ENCODE measurements at regions not wholly inside any gene's neighbourhood (a gene's known extent, or its start where the extent isn't known, plus 50 kb on each side); places are given as distances from the start of the nearest gene placed in this dataset.

- H3K4me1 ChIP-seq (ENCODE audit: control insufficient read depth, insufficient read depth, low read length), result no peaks in the 10 kb centered on the region
- no peak overlapping the region for H3K4me3 ChIP-seq (ENCODE audit: low read depth, low read length)
- no peak overlapping the region for H3K27ac ChIP-seq (ENCODE audit: low read depth, low read length)
- H3K36me3 ChIP-seq (ENCODE audit: control insufficient read depth, insufficient read depth, low read length), result no peaks in the 10 kb centered on the region
- no peak for DNase-seq (ENCODE audit: low read depth in 4 of 6, low spot score in 6 of 6)
- no peaks in the 10 kb centered on the region for H3K9me3 ChIP-seq (ENCODE audit: control insufficient read depth, insufficient read depth, low read length)
- no peaks in the 10 kb centered on the region for H3K27me3 ChIP-seq (ENCODE audit: control insufficient read depth, insufficient read depth, low read length)
- WGBS (ENCODE audit: insufficient coverage), result 100% methylated on average over 1 of the region's 1 CpG
Measured at GRCh38 chr3:68211637-68212036, 557.2 kb upstream of the SUCLG2 start.

DNA sequence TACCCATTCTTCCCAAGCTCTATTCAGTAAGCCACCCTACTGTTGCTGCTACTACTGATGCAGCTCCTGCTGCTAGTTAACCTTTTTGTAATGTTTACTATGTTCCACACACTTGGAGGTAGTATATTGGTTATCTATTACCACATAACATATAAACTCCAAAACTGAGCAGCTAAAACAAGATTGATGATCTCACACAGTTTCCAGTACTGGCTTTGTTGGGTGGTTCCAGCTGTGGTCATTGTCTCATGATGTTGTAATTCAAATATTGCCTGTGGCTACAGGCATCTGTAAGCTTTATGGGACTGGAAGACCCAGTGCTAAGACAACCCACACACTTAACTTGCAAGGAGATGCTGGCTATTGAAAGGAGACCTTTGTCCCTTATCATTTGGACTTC is 556.2 kb upstream of the SUCLG2 start:
- H3K9me3 ChIP-seq (ENCODE audit: control insufficient read depth, insufficient read depth, low read length), result no peaks in the 10 kb centered on the region
- no peaks in the 10 kb centered on the region for H3K4me1 ChIP-seq (ENCODE audit: control insufficient read depth, insufficient read depth, low read length)
- H3K27me3 ChIP-seq (ENCODE audit: control insufficient read depth, insufficient read depth, low read length), result no peaks in the 10 kb centered on the region
- no peaks in the 10 kb centered on the region for H3K36me3 ChIP-seq (ENCODE audit: control insufficient read depth, insufficient read depth, low read length)
- H3K4me3 ChIP-seq (ENCODE audit: low read depth, low read length), result no peak overlapping the region
- no peak overlapping the region for H3K27ac ChIP-seq (ENCODE audit: low read depth, low read length)
- DNase-seq (ENCODE audit: low read depth in 4 of 6, low spot score in 6 of 6), result no peak

DNA sequence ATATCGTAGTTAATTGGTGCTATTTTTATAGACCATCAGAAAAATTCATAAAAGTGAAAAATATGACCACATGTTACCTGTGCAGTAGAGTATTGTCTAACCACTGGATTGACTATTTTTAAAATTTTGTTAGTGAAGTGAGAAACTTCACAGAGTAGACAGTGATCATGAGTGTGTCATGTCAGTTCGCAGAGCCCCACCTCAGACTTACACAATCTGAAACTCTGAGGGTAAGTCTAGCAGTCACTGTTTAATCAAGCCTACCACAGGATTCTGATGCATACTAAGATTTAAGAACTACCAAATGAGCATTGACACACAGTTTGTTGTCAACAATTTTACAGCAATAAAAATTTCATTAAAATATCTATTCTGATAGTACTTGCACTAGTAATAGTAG is 552.9 kb upstream of the SUCLG2 start:
- Histone ChIP-seq H3K36me3 (ENCODE audit: control insufficient read depth, insufficient read depth, low read length) (no peaks in the 10 kb centered on the region), H3K9me3 (ENCODE audit: control insufficient read depth, insufficient read depth, low read length) (peaks cover 2% of the 10 kb centered on the region), H3K4me3 (ENCODE audit: low read depth, low read length) (no peak overlapping the region), H3K27me3 (ENCODE audit: control insufficient read depth, insufficient read depth, low read length) (no peaks in the 10 kb centered on the region), H3K4me1 (ENCODE audit: control insufficient read depth, insufficient read depth, low read length) (no peaks in the 10 kb centered on the region), H3K27ac (ENCODE audit: low read depth, low read length) (no peak overlapping the region)
- no peak for DNase-seq (ENCODE audit: low read depth in 4 of 6, low spot score in 6 of 6)
- no CpG with 5 or more reads among the region's 2 CpGs for WGBS (ENCODE audit: insufficient coverage)

- no peaks in the 10 kb centered on the region for H3K4me1 ChIP-seq (ENCODE audit: control insufficient read depth, insufficient read depth, low read length)
- H3K4me3 ChIP-seq (ENCODE audit: low read depth, low read length), result no peak overlapping the region
- no peaks in the 10 kb centered on the region for H3K36me3 ChIP-seq (ENCODE audit: control insufficient read depth, insufficient read depth, low read length)
- WGBS (ENCODE audit: insufficient coverage), result 100% methylated on average over 1 of the region's 3 CpGs
- H3K9me3 ChIP-seq (ENCODE audit: control insufficient read depth, insufficient read depth, low read length), result peaks cover 2% of the 10 kb centered on the region
- no peaks in the 10 kb centered on the region for H3K27me3 ChIP-seq (ENCODE audit: control insufficient read depth, insufficient read depth, low read length)
- no peak for DNase-seq (ENCODE audit: low read depth in 4 of 6, low spot score in 6 of 6)
- no peak overlapping the region for H3K27ac ChIP-seq (ENCODE audit: low read depth, low read length)
Measured at GRCh38 chr3:68206524-68207117, 552.2 kb upstream of the SUCLG2 start.

DNA sequence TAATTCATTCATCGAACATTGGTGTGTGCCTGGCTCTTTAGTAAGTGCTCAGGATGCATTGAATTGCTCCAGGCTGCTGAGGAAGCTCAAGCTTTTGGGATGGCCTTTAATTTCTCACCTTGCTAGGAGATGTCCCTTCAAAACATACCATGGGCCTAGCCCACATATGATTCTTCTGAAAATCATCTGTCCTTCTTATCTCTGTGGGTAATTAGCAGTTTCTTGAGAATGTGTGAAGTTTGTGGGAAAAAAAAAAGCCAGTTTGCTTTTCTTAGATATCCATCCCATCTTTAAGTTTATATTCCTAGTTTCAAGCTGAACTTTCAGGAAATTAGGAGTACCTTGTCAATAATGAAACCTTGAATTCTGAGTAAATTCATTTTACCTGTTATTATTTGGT is 532.3 kb upstream of the SUCLG2 start:
- Histone ChIP-seq H3K27ac (ENCODE audit: low read depth, low read length) (no peak overlapping the region), H3K27me3 (ENCODE audit: control insufficient read depth, insufficient read depth, low read length) (no peaks in the 10 kb centered on the region), H3K9me3 (ENCODE audit: control insufficient read depth, insufficient read depth, low read length) (no peaks in the 10 kb centered on the region), H3K4me3 (ENCODE audit: low read depth, low read length) (no peak overlapping the region), H3K36me3 (ENCODE audit: control insufficient read depth, insufficient read depth, low read length) (no peaks in the 10 kb centered on the region), H3K4me1 (ENCODE audit: control insufficient read depth, insufficient read depth, low read length) (no peaks in the 10 kb centered on the region)
- WGBS (ENCODE audit: insufficient coverage), result no CpG with 5 or more reads among the region's 1 CpG
- DNase-seq (ENCODE audit: low read depth in 4 of 6, low spot score in 6 of 6), result no peak

- WGBS (ENCODE audit: insufficient coverage), result no CpG with 5 or more reads among the region's 1 CpG
- Histone ChIP-seq H3K36me3 (ENCODE audit: control insufficient read depth, insufficient read depth, low read length) (no peaks in the 10 kb centered on the region), H3K9me3 (ENCODE audit: control insufficient read depth, insufficient read depth, low read length) (peaks cover 2% of the 10 kb centered on the region), H3K4me1 (ENCODE audit: control insufficient read depth, insufficient read depth, low read length) (no peaks in the 10 kb centered on the region), H3K27me3 (ENCODE audit: control insufficient read depth, insufficient read depth, low read length) (no peaks in the 10 kb centered on the region), H3K27ac (ENCODE audit: low read depth, low read length) (no peak overlapping the region), H3K4me3 (ENCODE audit: low read depth, low read length) (no peak overlapping the region)
- no peak for DNase-seq (ENCODE audit: low read depth in 4 of 6, low spot score in 6 of 6)
Measured at GRCh38 chr3:68176600-68176999, 522.2 kb upstream of the SUCLG2 start.

DNA sequence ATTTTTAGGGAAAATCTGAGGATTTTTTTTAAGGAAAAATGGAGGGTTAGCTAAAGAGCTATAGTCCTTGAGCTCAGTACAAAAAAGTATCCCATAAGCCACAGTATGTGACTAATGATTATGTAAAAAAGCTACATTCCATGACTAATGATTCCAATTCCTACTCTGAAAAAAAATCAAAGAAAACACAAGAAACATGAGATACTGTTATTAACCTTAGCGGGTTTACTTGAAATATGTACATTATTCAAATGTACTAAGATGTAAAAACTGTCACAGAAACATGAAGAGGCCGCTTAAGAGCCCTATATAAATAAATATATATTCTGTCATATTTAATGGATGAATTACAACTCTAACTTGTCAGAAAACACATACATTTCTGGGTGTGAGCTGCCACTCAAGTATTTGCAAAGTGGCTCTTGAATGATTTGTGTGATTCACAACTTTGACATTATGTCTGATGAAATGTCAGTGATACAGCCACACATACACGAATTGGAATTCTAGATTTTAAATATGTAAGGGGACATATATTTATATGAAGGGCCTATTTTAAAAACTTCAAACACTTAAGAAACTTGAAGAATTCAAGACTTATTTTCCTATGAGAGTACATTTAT is 518.7 kb upstream of the SUCLG2 start:
- DNase-seq (ENCODE audit: low read depth in 4 of 6, low spot score in 6 of 6), result no peak
- H3K27ac ChIP-seq (ENCODE audit: low read depth, low read length), result no peak overlapping the region
- no peaks in the 10 kb centered on the region for H3K27me3 ChIP-seq (ENCODE audit: control insufficient read depth, insufficient read depth, low read length)
- H3K4me3 ChIP-seq (ENCODE audit: low read depth, low read length), result no peak overlapping the region
- no peaks in the 10 kb centered on the region for H3K4me1 ChIP-seq (ENCODE audit: control insufficient read depth, insufficient read depth, low read length)
- WGBS (ENCODE audit: insufficient coverage), result no CpG with 5 or more reads among the region's 3 CpGs
- H3K9me3 ChIP-seq (ENCODE audit: control insufficient read depth, insufficient read depth, low read length), result peaks cover 6% of the 10 kb centered on the region
- no peaks in the 10 kb centered on the region for H3K36me3 ChIP-seq (ENCODE audit: control insufficient read depth, insufficient read depth, low read length)

DNA sequence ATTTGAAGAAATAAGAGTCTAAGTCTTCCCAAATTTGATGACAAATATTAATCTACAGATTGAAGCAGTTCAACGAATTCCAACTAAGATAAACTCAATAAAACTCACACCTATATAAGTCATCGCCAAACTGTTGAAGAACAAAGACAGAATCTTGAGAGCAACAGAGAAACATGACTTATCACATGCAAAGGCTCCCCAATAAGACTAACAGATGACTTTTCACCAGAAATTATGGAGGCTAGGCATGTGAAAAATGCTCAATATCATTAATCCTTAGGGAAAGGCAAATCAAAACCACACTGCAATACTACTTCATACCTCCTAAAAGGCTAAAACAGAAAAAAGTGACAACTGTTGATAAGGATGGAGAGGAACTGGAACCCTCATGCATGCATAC is 517.6 kb upstream of the SUCLG2 start:
- Histone ChIP-seq H3K4me3 (ENCODE audit: low read depth, low read length) (no peak overlapping the region), H3K36me3 (ENCODE audit: control insufficient read depth, insufficient read depth, low read length) (no peaks in the 10 kb centered on the region), H3K27me3 (ENCODE audit: control insufficient read depth, insufficient read depth, low read length) (no peaks in the 10 kb centered on the region), H3K9me3 (ENCODE audit: control insufficient read depth, insufficient read depth, low read length) (peaks cover 6% of the 10 kb centered on the region), H3K4me1 (ENCODE audit: control insufficient read depth, insufficient read depth, low read length) (no peaks in the 10 kb centered on the region), H3K27ac (ENCODE audit: low read depth, low read length) (no peak overlapping the region)
- WGBS (ENCODE audit: insufficient coverage), result 100% methylated on average over 2 of the region's 2 CpGs
- DNase-seq (ENCODE audit: low read depth in 4 of 6, low spot score in 6 of 6), result no peak

DNA sequence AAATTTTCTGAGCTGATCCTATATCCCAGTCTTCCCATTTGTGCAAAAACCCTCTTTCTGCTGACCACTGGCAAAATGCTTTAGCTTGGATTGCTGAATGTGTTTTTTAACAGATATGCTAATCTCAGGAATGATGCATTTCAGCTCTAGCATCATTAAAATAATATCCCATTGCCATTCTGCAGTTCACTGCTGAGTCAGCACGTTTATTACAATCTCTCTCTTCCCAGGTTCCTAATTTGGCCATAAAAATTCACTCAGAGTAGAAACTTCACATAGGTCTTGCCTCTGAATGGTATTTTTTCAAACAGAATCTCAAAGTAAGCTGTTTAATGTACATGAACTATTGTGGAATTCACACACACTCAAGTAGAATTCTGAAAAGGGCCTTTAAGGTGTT is 509.6 kb upstream of the SUCLG2 start:
- no peaks in the 10 kb centered on the region for H3K9me3 ChIP-seq (ENCODE audit: control insufficient read depth, insufficient read depth, low read length)
- no peaks in the 10 kb centered on the region for H3K36me3 ChIP-seq (ENCODE audit: control insufficient read depth, insufficient read depth, low read length)
- 88% methylated on average over 1 of the region's 1 CpG for WGBS (ENCODE audit: insufficient coverage)

DNA sequence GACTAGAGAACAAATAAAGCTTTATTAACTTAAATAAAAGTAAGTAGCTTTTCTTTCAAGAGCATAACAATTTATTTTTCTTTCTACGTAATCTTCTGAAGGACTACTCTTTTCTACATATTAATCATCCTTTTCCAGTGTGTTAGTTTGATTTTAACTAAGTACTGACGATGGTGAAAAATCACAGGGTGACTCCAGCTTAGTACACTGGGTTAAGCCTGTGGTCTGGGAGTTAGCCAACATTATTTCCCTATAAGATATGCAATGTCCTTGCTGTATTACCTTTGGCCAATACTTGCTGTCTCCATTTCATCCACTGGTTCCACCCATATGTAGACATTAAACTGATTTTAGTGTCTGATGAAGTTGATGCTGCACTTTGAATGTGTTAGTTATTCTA is 508.6 kb upstream of the SUCLG2 start:
- no CpG with 5 or more reads among the region's 2 CpGs for WGBS (ENCODE audit: insufficient coverage)

More for the DNA sequence above, 509.6 kb upstream of the SUCLG2 start:
- no peak overlapping the region for H3K4me3 ChIP-seq (ENCODE audit: low read depth, low read length)
- peak in 1 of 6 donors; percentile 52 for DNase-seq (ENCODE audit: low read depth in 4 of 6, low spot score in 6 of 6)
- no peaks in the 10 kb centered on the region for H3K27me3 ChIP-seq (ENCODE audit: control insufficient read depth, insufficient read depth, low read length)
- H3K27ac ChIP-seq (ENCODE audit: low read depth, low read length), result no peak overlapping the region
- no peaks in the 10 kb centered on the region for H3K4me1 ChIP-seq (ENCODE audit: control insufficient read depth, insufficient read depth, low read length)

More for the DNA sequence above, 508.6 kb upstream of the SUCLG2 start:
- no peak for DNase-seq (ENCODE audit: low read depth in 4 of 6, low spot score in 6 of 6)
- Histone ChIP-seq H3K4me1 (ENCODE audit: control insufficient read depth, insufficient read depth, low read length) (no peaks in the 10 kb centered on the region), H3K36me3 (ENCODE audit: control insufficient read depth, insufficient read depth, low read length) (no peaks in the 10 kb centered on the region), H3K4me3 (ENCODE audit: low read depth, low read length) (no peak overlapping the region), H3K9me3 (ENCODE audit: control insufficient read depth, insufficient read depth, low read length) (no peaks in the 10 kb centered on the region), H3K27ac (ENCODE audit: low read depth, low read length) (no peak overlapping the region), H3K27me3 (ENCODE audit: control insufficient read depth, insufficient read depth, low read length) (no peaks in the 10 kb centered on the region)

Measured in spinal cord (tissue), 9 donors.